WTC11 (cell line): ENCODE measurements at regions not wholly inside any gene's neighbourhood (a gene's known extent, or its start where the extent isn't known, plus 50 kb on each side); places are given as distances from the start of the nearest gene placed in this dataset.

Experiments used
- ATAC-seq: fragments of 200-7000 bp; cut with Tn5 transposase; 2 replicates; pipeline ENCODE4 v1.10.0; 2021; ENCODE audit warnings: mild to moderate bottlenecking, moderate library complexity
- CTCF ChIA-PET: fragments of 300-600 bp; sonication (Branson Sonifier 250); formaldehyde crosslinking; loops from one replicate; lab custom pipeline; 2021; ENCODE audit warnings: antibody characterized with exemption; lab: Charles Lee
- POLR2A ChIA-PET: fragments of 350-600 bp; sonication (Branson Sonifier 250); formaldehyde crosslinking; loops from one replicate; lab custom pipeline; 2021; ENCODE audit warnings: antibody characterized with exemption; lab: Charles Lee
- DNase-seq: peaks from one replicate; pipeline ENCODE4 v3.0.0; 2021; ENCODE audit warnings: low spot score
- H3K27ac Mint-ChIP-seq: 2 replicates; pipeline ENCODE4 v1.8.0; 2021; ENCODE audit warnings: mixed read lengths
- H3K27me3 Mint-ChIP-seq: 2 replicates; pipeline ENCODE4 v1.8.0; 2021; ENCODE audit warnings: low read depth, mild to moderate bottlenecking, moderate library complexity, mixed read lengths
- H3K36me3 Mint-ChIP-seq: 2 replicates; pipeline ENCODE4 v1.8.0; 2021; ENCODE audit warnings: mixed read lengths
- H3K4me1 Mint-ChIP-seq: 2 replicates; pipeline ENCODE4 v1.8.0; 2022; ENCODE audit warnings: mixed read lengths
- H3K4me3 Mint-ChIP-seq: 2 replicates; pipeline ENCODE4 v1.8.0; 2021; ENCODE audit warnings: mild to moderate bottlenecking, moderate library complexity, mixed read lengths
- H3K9me3 Mint-ChIP-seq: 2 replicates; pipeline ENCODE4 v1.8.0; 2021; ENCODE audit warnings: mixed read lengths
- AFF4 ChIP-seq: sonication (generic); formaldehyde crosslinking; IDR thresholded peaks from 2 replicates; pipeline ENCODE4 v1.8.1; 2023; ENCODE audit warnings: mild to moderate bottlenecking, missing genetic modification reagents, borderline replicate concordance
- AR ChIP-seq: fragments of 250-450 bp; sonication (Bioruptor Pico); IDR thresholded peaks from 2 replicates; pipeline ENCODE4 v1.9.0; 2021; ENCODE audit warnings: mild to moderate bottlenecking
- ATF1 ChIP-seq: sonication (generic); formaldehyde crosslinking; IDR thresholded peaks from 2 replicates; pipeline ENCODE4 v1.8.1; 2023; ENCODE audit warnings: mild to moderate bottlenecking, moderate library complexity, missing genetic modification reagents
- CBFB ChIP-seq: sonication (generic); formaldehyde crosslinking; IDR thresholded peaks from 2 replicates; pipeline ENCODE4 v1.8.1; 2022; ENCODE audit warnings: mild to moderate bottlenecking, low read depth, missing genetic modification reagents
- E2F1 ChIP-seq: sonication (generic); formaldehyde crosslinking; IDR thresholded peaks from 2 replicates; pipeline ENCODE4 v1.8.0; 2022; ENCODE audit warnings: mild to moderate bottlenecking, missing genetic modification reagents
- E2F4 ChIP-seq: sonication (generic); formaldehyde crosslinking; IDR thresholded peaks from 2 replicates; pipeline ENCODE4 v1.8.1; 2022; ENCODE audit warnings: low read depth, mild to moderate bottlenecking, moderate library complexity, missing genetic modification reagents, borderline replicate concordance
- FOXP1 ChIP-seq: sonication (generic); formaldehyde crosslinking; IDR thresholded peaks from 2 replicates; pipeline ENCODE4 v1.8.0; 2022; ENCODE audit warnings: missing genetic modification reagents, mild to moderate bottlenecking, moderate library complexity, borderline replicate concordance
- FOXP4 ChIP-seq: sonication (generic); formaldehyde crosslinking; IDR thresholded peaks from 2 replicates; pipeline ENCODE4 v1.8.0; 2022; ENCODE audit warnings: mild to moderate bottlenecking, missing genetic modification reagents
- GTF2I ChIP-seq: fragments of 250-450 bp; sonication (Bioruptor Pico); conservative IDR thresholded peaks from 2 replicates; pipeline ENCODE4 v1.4.0; 2021; ENCODE audit warnings: mild to moderate bottlenecking
- JUN ChIP-seq: sonication (generic); formaldehyde crosslinking; IDR thresholded peaks from 2 replicates; pipeline ENCODE4 v1.8.0; 2023; ENCODE audit warnings: mild to moderate bottlenecking, missing genetic modification reagents
- MYBL2 ChIP-seq: sonication (generic); formaldehyde crosslinking; IDR thresholded peaks from 2 replicates; pipeline ENCODE4 v1.8.1; 2023; ENCODE audit warnings: mild to moderate bottlenecking, moderate library complexity, missing genetic modification reagents
- RORB ChIP-seq: fragments of 250-450 bp; sonication (Bioruptor Pico); IDR thresholded peaks from 2 replicates; pipeline ENCODE4 v1.9.0; 2021; ENCODE audit warnings: mild to moderate bottlenecking
- SMAD3 ChIP-seq: sonication (generic); formaldehyde crosslinking; IDR thresholded peaks from 2 replicates; pipeline ENCODE4 v1.8.0; 2022; ENCODE audit warnings: missing genetic modification reagents, mild to moderate bottlenecking, borderline replicate concordance
- ZNF425 ChIP-seq: fragments of 250-450 bp; sonication (Bioruptor Pico); conservative IDR thresholded peaks from 2 replicates; pipeline ENCODE4 v1.9.0; 2021; ENCODE audit warnings: mild to moderate bottlenecking
- ZSCAN18 ChIP-seq: fragments of 250-450 bp; sonication (Bioruptor Pico); IDR thresholded peaks from 2 replicates; pipeline ENCODE4 v2.1.2; 2022; ENCODE audit warnings: mild to moderate bottlenecking, moderate library complexity

GRCh38 chr5:72607381-72607780 lies 100.2 kb upstream of the ZNF366 start:
- Mint-ChIP-seq H3K9me3 (no peaks in the 10 kb centered on the region), H3K27ac (no peak overlapping the region), H3K4me3 (no peak overlapping the region), H3K36me3 (no peaks in the 10 kb centered on the region), H3K4me1 (peaks cover 17% of the 10 kb centered on the region), H3K27me3 (no peaks in the 10 kb centered on the region)
- no peak for TF ChIP-seq ZNF425 (CRISPR knock-in tag)
- no peak for TF ChIP-seq RORB (CRISPR knock-in tag)
- no peak for TF ChIP-seq GTF2I (CRISPR knock-in tag)
- TF ChIP-seq AR (CRISPR knock-in tag), result no peak
- no peak for TF ChIP-seq JUN
- TF ChIP-seq MYBL2 (CRISPR knock-in tag), result no peak
- no peak for TF ChIP-seq SMAD3 (CRISPR knock-in tag)
- no peak for TF ChIP-seq E2F4 (CRISPR knock-in tag)
- no peak for TF ChIP-seq ATF1 (CRISPR knock-in tag)
- no peak for TF ChIP-seq FOXP1 (CRISPR knock-in tag)
- no peak for TF ChIP-seq CBFB
- ChIA-PET CTCF (no interaction called here), POLR2A (interaction anchor here (0.7 kb wide), 1 partner anchor 41 kb away, joined by 6 read pairs; no protein-coding TSS in a partner anchor)
- no peak for DNase-seq
- ATAC-seq, result no peak

GRCh38 chr5:72606525-72606924 lies 99.3 kb upstream of the ZNF366 start:
- ATAC-seq, result no peak
- Mint-ChIP-seq H3K4me3 (no peak overlapping the region), H3K27ac (no peak overlapping the region), H3K36me3 (no peaks in the 10 kb centered on the region), H3K27me3 (no peaks in the 10 kb centered on the region), H3K4me1 (peaks cover 9% of the 10 kb centered on the region), H3K9me3 (no peaks in the 10 kb centered on the region)
- no peak for DNase-seq
- POLR2A ChIA-PET, result interaction anchor here (0.6 kb wide), 1 partner anchor 86 kb away, joined by 4 read pairs; no protein-coding TSS in a partner anchor
- CTCF ChIA-PET, result no interaction called here
- TF ChIP-seq ZSCAN18 (no peak), E2F1 (no peak), JUN (no peak), AFF4 (CRISPR knock-in tag) (no peak), FOXP4 (CRISPR knock-in tag) (no peak), AR (CRISPR knock-in tag) (no peak)
